H1 (cell line): ENCODE measurements at regions not wholly inside any gene's neighbourhood (a gene's known extent, or its start where the extent isn't known, plus 50 kb on each side); places are given as distances from the start of the nearest gene placed in this dataset.

ENCODE experiments used
- CTCF ChIA-PET: fragments of 300-600 bp; sonication (Branson Sonifier 250); formaldehyde crosslinking; loops from one replicate; lab custom pipeline; 2021; ENCODE audit not compliant: partially characterized antibody; lab: Charles Lee
- POLR2A ChIA-PET: fragments of 300-600 bp; sonication (Branson Sonifier 250); formaldehyde crosslinking; loops from one replicate; lab custom pipeline; 2021; ENCODE audit warnings: inconsistent platforms; ENCODE audit not compliant: partially characterized antibody; lab: Charles Lee
- DNase-seq, 2 experiments: peaks; one replicate each; pipeline versions ENCODE4 v3.0.0 to v3.0.0-alpha.2; 2010 to 2022; ENCODE audit warnings: low spot score in 2 of 2, low read depth in 1 of 2, mixed read lengths in 1 of 2
- FAIRE-seq: peaks from 2 replicates; lab custom pipeline; 2011; peaks lifted over from hg19 to GRCh38; lab: Jason Lieb, UNC
- H2AFZ ChIP-seq: 2 replicates; pipeline ENCODE4 v1.8.1; 2012; ENCODE audit warnings: low read length, inconsistent platforms
- H2AK5ac ChIP-seq: 2 replicates; pipeline ENCODE4 v1.6.1; 2013; ENCODE audit warnings: low read depth, low read length
- H2BK120ac ChIP-seq: replicated peaks from 2 replicates; pipeline ENCODE3; 2013; ENCODE audit warnings: low read depth, low read length, inconsistent platforms
- H2BK12ac ChIP-seq: 2 replicates; pipeline ENCODE4 v1.6.1; 2013; ENCODE audit warnings: low read depth, low read length
- H2BK15ac ChIP-seq: 2 replicates; pipeline ENCODE4 v1.6.1; 2013; ENCODE audit warnings: low read length
- H2BK20ac ChIP-seq: 2 replicates; pipeline ENCODE4 v1.6.1; 2013; ENCODE audit warnings: low read length
- H2BK5ac ChIP-seq: 2 replicates; pipeline ENCODE4 v1.6.1; 2013; ENCODE audit warnings: low read depth, low read length
- H3K14ac ChIP-seq: 2 replicates; pipeline ENCODE4 v1.6.1; 2013; ENCODE audit warnings: inconsistent platforms; ENCODE audit not compliant: insufficient read length
- H3K18ac ChIP-seq: 2 replicates; pipeline ENCODE4 v1.6.1; 2013; ENCODE audit warnings: low read length; ENCODE audit errors: extremely low read depth
- H3K23ac ChIP-seq: 2 replicates; pipeline ENCODE4 v1.6.1; 2013; ENCODE audit warnings: inconsistent platforms; ENCODE audit not compliant: insufficient read length
- H3K23me2 ChIP-seq: 2 replicates; pipeline ENCODE4 v1.6.1; 2013; ENCODE audit warnings: low read depth, low read length
- H3K27ac ChIP-seq: 2 replicates; pipeline ENCODE4 v1.6.1; 2011; ENCODE audit warnings: low read depth, low read length, inconsistent platforms
- H3K27me3 ChIP-seq, 4 experiments: replicated peaks in 1 of 4; 1 replicate in 1 of 4; 2 replicates in 3 of 4; pipeline versions ENCODE4 v1.6.1 to v1.8.1; 2011 to 2013; ENCODE audit warnings: low read length in 3 of 4, mild to moderate bottlenecking in 3 of 4, inconsistent platforms in 2 of 4, mixed read lengths in 2 of 4, moderate library complexity in 1 of 4; ENCODE audit not compliant: control insufficient read depth in 3 of 4, insufficient read depth in 3 of 4; ENCODE audit errors: extremely low read depth in 1 of 4
- H3K36me3 ChIP-seq, 4 experiments: 2 replicates each; pipeline versions ENCODE4 v1.6.1 to v1.8.1; 2011 to 2013; ENCODE audit warnings: mild to moderate bottlenecking in 4 of 4, low read length in 3 of 4, moderate library complexity in 2 of 4, control low read depth in 1 of 4, inconsistent platforms in 1 of 4; ENCODE audit not compliant: insufficient read depth in 4 of 4, control insufficient read depth in 2 of 4
- H3K4ac ChIP-seq: replicated peaks from 2 replicates; pipeline ENCODE3; 2013; ENCODE audit warnings: low read length, low read depth, mixed read lengths, inconsistent platforms; ENCODE audit not compliant: insufficient read length
- H3K4me1 ChIP-seq, 4 experiments: replicated peaks in 1 of 4; 1 replicate in 1 of 4; 2 replicates in 3 of 4; pipeline versions ENCODE4 v1.6.1 to v1.8.1; 2011 to 2013; ENCODE audit warnings: low read length in 3 of 4, inconsistent platforms in 2 of 4, mixed read lengths in 1 of 4; ENCODE audit not compliant: insufficient read depth in 4 of 4, control insufficient read depth in 3 of 4
- H3K4me2 ChIP-seq, 2 experiments: 2 replicates each; pipeline versions ENCODE4 v1.6.1 to v1.8.1; 2011 to 2013; ENCODE audit warnings: low read depth in 2 of 2, low read length in 2 of 2, control low read depth in 1 of 2, inconsistent platforms in 1 of 2, mild to moderate bottlenecking in 1 of 2; ENCODE audit not compliant: insufficient read depth in 1 of 2
- H3K4me3 ChIP-seq, 4 experiments: fragments of 200-600, 300-600 bp in 1 of 4; sonication (generic), shearing (Covaris generic), sonication (Bioruptor Twin) in 1 of 4; 2 replicates each; pipeline versions ENCODE4 v1.5.1 to v1.8.1; 2011 to 2016; ENCODE audit warnings: low read length in 4 of 4, low read depth in 3 of 4, control low read depth in 2 of 4, inconsistent platforms in 2 of 4, mild to moderate bottlenecking in 2 of 4, mixed read lengths in 1 of 4, moderate library complexity in 1 of 4; ENCODE audit not compliant: insufficient read depth in 2 of 4; ENCODE audit errors: extremely low read depth in 1 of 4
- H3K56ac ChIP-seq: replicated peaks from 2 replicates; pipeline ENCODE3; 2013; ENCODE audit warnings: low read depth, mild to moderate bottlenecking, mixed read lengths, low read length, inconsistent platforms; ENCODE audit not compliant: insufficient read length
- H3K79me1 ChIP-seq: 2 replicates; pipeline ENCODE4 v1.6.1; 2013; ENCODE audit warnings: low read depth, low read length, control low read depth
- H3K79me2 ChIP-seq, 2 experiments: 2 replicates each; pipeline versions ENCODE4 v1.6.1 to v1.8.1; 2012 to 2013; ENCODE audit warnings: low read length in 2 of 2, mild to moderate bottlenecking in 2 of 2, inconsistent platforms in 1 of 2; ENCODE audit not compliant: insufficient read depth in 2 of 2, control insufficient read depth in 1 of 2
- H3K9ac ChIP-seq, 4 experiments: replicated peaks in 1 of 4; 1 replicate in 1 of 4; 2 replicates in 3 of 4; pipeline versions ENCODE4 v1.6.1 to v1.8.1; 2011 to 2013; ENCODE audit warnings: low read depth in 3 of 4, low read length in 3 of 4, control low read depth in 2 of 4, mild to moderate bottlenecking in 2 of 4, moderate library complexity in 2 of 4, inconsistent platforms in 1 of 4; ENCODE audit errors: extremely low read depth in 1 of 4
- H3K9me3 ChIP-seq, 2 experiments: 2 replicates each; pipeline versions ENCODE4 v1.6.1 to v1.8.1; 2012 to 2013; ENCODE audit warnings: mild to moderate bottlenecking in 2 of 2, moderate library complexity in 2 of 2, control low read depth in 1 of 2, inconsistent platforms in 1 of 2, low read depth in 1 of 2, low read length in 1 of 2, mixed read lengths in 1 of 2; ENCODE audit not compliant: insufficient read depth in 2 of 2
- H4K20me1 ChIP-seq, 2 experiments: replicated peaks in 1 of 2; 2 replicates each; pipeline versions ENCODE3 to v1.8.1; 2011 to 2013; ENCODE audit warnings: inconsistent platforms in 2 of 2, low read length in 2 of 2, mild to moderate bottlenecking in 1 of 2; ENCODE audit not compliant: insufficient read depth in 2 of 2, control insufficient read depth in 1 of 2
- H4K5ac ChIP-seq: 2 replicates; pipeline ENCODE4 v1.6.1; 2013; ENCODE audit warnings: low read length, low read depth, mixed read lengths, inconsistent platforms; ENCODE audit not compliant: insufficient read length
- H4K8ac ChIP-seq: 2 replicates; pipeline ENCODE4 v1.8.0; 2013; ENCODE audit warnings: mild to moderate bottlenecking, moderate library complexity, low read length, inconsistent platforms; ENCODE audit not compliant: insufficient read depth; ENCODE audit errors: extremely low read depth
- H4K91ac ChIP-seq: replicated peaks from 2 replicates; pipeline ENCODE3; 2013; ENCODE audit warnings: low read length, mixed read lengths, inconsistent platforms; ENCODE audit not compliant: insufficient read length
- CEBPB ChIP-seq: IDR thresholded peaks from 2 replicates; pipeline ENCODE4 v1.6.1; 2012; ENCODE audit warnings: low read depth, low read length
- CHD2 ChIP-seq: IDR thresholded peaks from 2 replicates; pipeline ENCODE4 v1.6.1; 2012; ENCODE audit warnings: low read length, improper control_type of control experiment
- SP4 ChIP-seq: IDR thresholded peaks from 2 replicates; pipeline ENCODE4 v1.6.1; 2012; ENCODE audit warnings: low read length, inconsistent platforms
- TCF12 ChIP-seq: IDR thresholded peaks from 2 replicates; pipeline ENCODE4 v1.6.1; 2011; ENCODE audit warnings: low read depth, mild to moderate bottlenecking, low read length
- TEAD4 ChIP-seq: IDR thresholded peaks from 2 replicates; pipeline ENCODE4 v1.6.1; 2012; ENCODE audit warnings: low read depth, low read length, inconsistent platforms, mixed read lengths
- ZNF274 ChIP-seq: IDR thresholded peaks from 2 replicates; pipeline ENCODE4 v1.7.0; 2012; ENCODE audit warnings: low read length, borderline replicate concordance; ENCODE audit errors: extremely low read depth
- WGBS, 2 experiments: shearing (Covaris generic) in 1 of 2; methylation state at CpG; one replicate each; pipeline versions ENCODE4 v1.1.6 to v1.1.7; 2013 to 2015; ENCODE audit warnings: low lambda C conversion rate in 2 of 2, mixed read lengths in 2 of 2, inconsistent platforms in 1 of 2, low coverage in 1 of 2, missing lambda C conversion rate in 1 of 2; ENCODE audit not compliant: insufficient replicate concordance in 2 of 2, insufficient coverage in 1 of 2, insufficient read length in 1 of 2; ENCODE audit errors: extremely low coverage in 1 of 2, missing lambda C conversion rate in 1 of 2; 5-methylcytosine and 5-hydroxymethylcytosine counted together

DNA sequence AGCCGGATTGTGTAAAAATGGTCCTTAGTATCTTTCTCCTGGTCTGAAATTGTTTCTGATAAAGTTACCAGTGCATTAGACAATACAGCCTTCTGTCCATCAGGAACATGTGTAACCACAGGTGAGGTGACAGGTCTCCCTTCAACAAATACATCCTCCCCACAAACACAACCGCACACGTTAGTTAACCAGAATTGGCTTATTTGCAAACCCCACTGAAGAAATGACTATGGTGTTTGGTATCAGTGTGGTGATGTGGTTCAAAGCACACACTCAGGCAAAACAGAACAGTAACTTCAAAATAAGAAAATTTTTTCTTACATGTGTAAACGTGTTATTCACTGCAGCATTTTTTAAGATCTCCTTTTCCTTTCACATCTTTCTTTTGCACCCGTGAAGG, 517.2 kb upstream of the NR5A2 start:
- Histone ChIP-seq H3K79me1 (no peaks in the 10 kb centered on the region), H3K23ac (no peak overlapping the region), H2AFZ (no peak overlapping the region), H2BK20ac (no peak overlapping the region), H3K4me2 (no peak overlapping the region), H2BK15ac (no peak overlapping the region), H2AK5ac (no peak overlapping the region), H3K4ac (no peak overlapping the region), H3K9me3 (no peaks in the 10 kb centered on the region), H2BK120ac (no peak overlapping the region), H3K18ac (no peak overlapping the region), H3K79me2 (no peaks in the 10 kb centered on the region), H4K8ac (no peak overlapping the region), H3K27me3 (no peaks in the 10 kb centered on the region), H3K56ac (no peak overlapping the region), H2BK5ac (no peak overlapping the region), H2BK12ac (no peak overlapping the region), H3K9ac (no peak overlapping the region), H4K20me1 (no peaks in the 10 kb centered on the region), H4K5ac (no peak overlapping the region), H3K27ac (no peak overlapping the region), H3K14ac (no peak overlapping the region), H4K91ac (no peak overlapping the region), H3K4me3 (no peak overlapping the region), H3K23me2 (no peaks in the 10 kb centered on the region), H3K4me1 (peaks cover 0 to 6% (median 2%) of the 10 kb centered on the region in 4 experiments; a peak in 2 of 7 replicates), H3K36me3 (no peaks in the 10 kb centered on the region)
- FAIRE-seq (no peak), DNase-seq (no peak)
- POLR2A ChIA-PET: no interaction called here
- WGBS, 2 experiments: 74% methylated on average over 5 of the region's 5 CpGs; no CpG with 5 or more reads in 1 of the 2 experiments
- TF ChIP-seq TEAD4: no peak
- no peak for TF ChIP-seq SP4
- no peak for TF ChIP-seq TCF12
- no peak for TF ChIP-seq CHD2
- TF ChIP-seq ZNF274: no peak
- no peak for TF ChIP-seq CEBPB
- CTCF ChIA-PET: no interaction called here
